ENCODE measurements at regions not wholly inside any gene's neighbourhood (a gene's known extent, or its start where the extent isn't known, plus 50 kb on each side); places are given as distances from the start of the nearest gene placed in this dataset.

GRCh38 chr5:153373130-153373498 lies 117.4 kb upstream of the GRIA1 start:
- TF ChIP-seq CSDC2 (CRISPR knock-in tag; IDR thresholded peaks at IDR 0.05) (no peak), ZFP30 (CRISPR knock-in tag; IDR thresholded peaks at IDR 0.05) (no peak), CSRNP3 (CRISPR knock-in tag; IDR thresholded peaks at IDR 0.05) (no peak), ZNF565 (CRISPR knock-in tag; conservative IDR thresholded peaks at IDR 0.05; ENCODE audit: low read depth) (no peak), ESRRG (CRISPR knock-in tag; IDR thresholded peaks at IDR 0.05) (no peak), SNAI2 (CRISPR knock-in tag; IDR thresholded peaks at IDR 0.05) (no peak), ZFP3 (CRISPR knock-in tag; IDR thresholded peaks at IDR 0.05) (no peak), ZNF70 (CRISPR knock-in tag; IDR thresholded peaks at IDR 0.05) (no peak), ARNTL (CRISPR knock-in tag; IDR thresholded peaks at IDR 0.05; ENCODE audit: borderline replicate concordance, low read depth) (no peak), PPARA (CRISPR knock-in tag; IDR thresholded peaks at IDR 0.05; ENCODE audit: borderline replicate concordance) (no peak)
- TF ChIP-seq, protein P1, sequence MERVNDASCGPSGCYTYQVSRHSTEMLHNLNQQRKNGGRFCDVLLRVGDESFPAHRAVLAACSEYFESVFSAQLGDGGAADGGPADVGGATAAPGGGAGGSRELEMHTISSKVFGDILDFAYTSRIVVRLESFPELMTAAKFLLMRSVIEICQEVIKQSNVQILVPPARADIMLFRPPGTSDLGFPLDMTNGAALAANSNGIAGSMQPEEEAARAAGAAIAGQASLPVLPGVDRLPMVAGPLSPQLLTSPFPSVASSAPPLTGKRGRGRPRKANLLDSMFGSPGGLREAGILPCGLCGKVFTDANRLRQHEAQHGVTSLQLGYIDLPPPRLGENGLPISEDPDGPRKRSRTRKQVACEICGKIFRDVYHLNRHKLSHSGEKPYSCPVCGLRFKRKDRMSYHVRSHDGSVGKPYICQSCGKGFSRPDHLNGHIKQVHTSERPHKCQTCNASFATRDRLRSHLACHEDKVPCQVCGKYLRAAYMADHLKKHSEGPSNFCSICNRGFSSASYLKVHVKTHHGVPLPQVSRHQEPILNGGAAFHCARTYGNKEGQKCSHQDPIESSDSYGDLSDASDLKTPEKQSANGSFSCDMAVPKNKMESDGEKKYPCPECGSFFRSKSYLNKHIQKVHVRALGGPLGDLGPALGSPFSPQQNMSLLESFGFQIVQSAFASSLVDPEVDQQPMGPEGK (CRISPR knock-in tag; IDR thresholded peaks at IDR 0.05; ENCODE audit: borderline replicate concordance): no peak
- TF ChIP-seq, protein P2, sequence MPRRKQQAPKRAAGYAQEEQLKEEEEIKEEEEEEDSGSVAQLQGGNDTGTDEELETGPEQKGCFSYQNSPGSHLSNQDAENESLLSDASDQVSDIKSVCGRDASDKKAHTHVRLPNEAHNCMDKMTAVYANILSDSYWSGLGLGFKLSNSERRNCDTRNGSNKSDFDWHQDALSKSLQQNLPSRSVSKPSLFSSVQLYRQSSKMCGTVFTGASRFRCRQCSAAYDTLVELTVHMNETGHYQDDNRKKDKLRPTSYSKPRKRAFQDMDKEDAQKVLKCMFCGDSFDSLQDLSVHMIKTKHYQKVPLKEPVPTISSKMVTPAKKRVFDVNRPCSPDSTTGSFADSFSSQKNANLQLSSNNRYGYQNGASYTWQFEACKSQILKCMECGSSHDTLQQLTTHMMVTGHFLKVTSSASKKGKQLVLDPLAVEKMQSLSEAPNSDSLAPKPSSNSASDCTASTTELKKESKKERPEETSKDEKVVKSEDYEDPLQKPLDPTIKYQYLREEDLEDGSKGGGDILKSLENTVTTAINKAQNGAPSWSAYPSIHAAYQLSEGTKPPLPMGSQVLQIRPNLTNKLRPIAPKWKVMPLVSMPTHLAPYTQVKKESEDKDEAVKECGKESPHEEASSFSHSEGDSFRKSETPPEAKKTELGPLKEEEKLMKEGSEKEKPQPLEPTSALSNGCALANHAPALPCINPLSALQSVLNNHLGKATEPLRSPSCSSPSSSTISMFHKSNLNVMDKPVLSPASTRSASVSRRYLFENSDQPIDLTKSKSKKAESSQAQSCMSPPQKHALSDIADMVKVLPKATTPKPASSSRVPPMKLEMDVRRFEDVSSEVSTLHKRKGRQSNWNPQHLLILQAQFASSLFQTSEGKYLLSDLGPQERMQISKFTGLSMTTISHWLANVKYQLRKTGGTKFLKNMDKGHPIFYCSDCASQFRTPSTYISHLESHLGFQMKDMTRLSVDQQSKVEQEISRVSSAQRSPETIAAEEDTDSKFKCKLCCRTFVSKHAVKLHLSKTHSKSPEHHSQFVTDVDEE (CRISPR knock-in tag; IDR thresholded peaks at IDR 0.05): no peak
- TF ChIP-seq, protein P3, sequence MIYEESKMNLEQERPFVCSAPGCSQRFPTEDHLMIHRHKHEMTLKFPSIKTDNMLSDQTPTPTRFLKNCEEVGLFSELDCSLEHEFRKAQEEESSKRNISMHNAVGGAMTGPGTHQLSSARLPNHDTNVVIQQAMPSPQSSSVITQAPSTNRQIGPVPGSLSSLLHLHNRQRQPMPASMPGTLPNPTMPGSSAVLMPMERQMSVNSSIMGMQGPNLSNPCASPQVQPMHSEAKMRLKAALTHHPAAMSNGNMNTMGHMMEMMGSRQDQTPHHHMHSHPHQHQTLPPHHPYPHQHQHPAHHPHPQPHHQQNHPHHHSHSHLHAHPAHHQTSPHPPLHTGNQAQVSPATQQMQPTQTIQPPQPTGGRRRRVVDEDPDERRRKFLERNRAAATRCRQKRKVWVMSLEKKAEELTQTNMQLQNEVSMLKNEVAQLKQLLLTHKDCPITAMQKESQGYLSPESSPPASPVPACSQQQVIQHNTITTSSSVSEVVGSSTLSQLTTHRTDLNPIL (CRISPR knock-in tag; IDR thresholded peaks at IDR 0.05; ENCODE audit: low read depth): no peak
